Choroid plexus epithelial cell (primary cell): ENCODE measurements at regions not wholly inside any gene's neighbourhood (a gene's known extent, or its start where the extent isn't known, plus 50 kb on each side); places are given as distances from the start of the nearest gene placed in this dataset.

Experiments used
- DNase-seq: peaks from one replicate; pipeline ENCODE4 v3.0.0-alpha.2; 2010; ENCODE audit warnings: low read depth
- H3K4me3 ChIP-seq: 2 replicates; pipeline ENCODE4 v1.5.1; 2011; ENCODE audit warnings: low read depth, mild to moderate bottlenecking, control low read depth, low read length, moderate library complexity
- TF ChIP-seq, protein P1 (sequence below): conservative IDR thresholded peaks from 2 replicates; pipeline ENCODE4 v1.5.1; 2011; ENCODE audit warnings: low read depth, mild to moderate bottlenecking, control low read depth, inconsistent platforms, low read length, moderate library complexity

DNA sequence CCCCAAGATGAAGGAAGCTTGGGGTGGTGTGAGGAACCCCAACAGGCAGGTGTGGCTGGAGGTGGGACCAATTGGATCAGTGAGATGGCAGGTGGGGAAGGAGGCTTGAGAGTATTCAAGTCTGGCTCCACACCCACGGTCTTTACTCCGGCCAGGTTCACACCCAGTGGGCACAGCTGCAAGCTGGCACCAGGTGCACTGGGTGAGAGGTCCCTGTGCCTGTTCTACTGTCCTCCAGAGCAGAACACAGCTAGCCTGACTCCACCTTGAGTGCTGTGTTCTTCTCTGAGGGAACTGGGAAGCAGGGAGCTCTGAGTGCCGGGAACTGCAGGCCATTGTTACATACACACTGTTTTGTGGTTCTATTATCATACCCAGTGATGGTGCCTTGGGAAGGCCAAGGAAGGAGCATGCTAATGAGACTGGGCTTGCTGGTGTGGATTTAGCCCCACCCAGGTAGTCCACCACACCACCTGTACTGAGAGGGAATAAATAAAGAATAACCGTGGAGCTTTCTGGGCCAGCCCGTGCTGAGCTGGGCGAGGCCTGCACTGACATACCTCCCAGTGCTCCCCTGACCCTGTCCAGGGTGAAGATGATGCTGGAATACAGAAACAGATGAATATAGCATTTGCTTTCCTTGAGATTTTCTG is 93.4 kb downstream of the ABHD5 start:
- TF ChIP-seq, protein P1, sequence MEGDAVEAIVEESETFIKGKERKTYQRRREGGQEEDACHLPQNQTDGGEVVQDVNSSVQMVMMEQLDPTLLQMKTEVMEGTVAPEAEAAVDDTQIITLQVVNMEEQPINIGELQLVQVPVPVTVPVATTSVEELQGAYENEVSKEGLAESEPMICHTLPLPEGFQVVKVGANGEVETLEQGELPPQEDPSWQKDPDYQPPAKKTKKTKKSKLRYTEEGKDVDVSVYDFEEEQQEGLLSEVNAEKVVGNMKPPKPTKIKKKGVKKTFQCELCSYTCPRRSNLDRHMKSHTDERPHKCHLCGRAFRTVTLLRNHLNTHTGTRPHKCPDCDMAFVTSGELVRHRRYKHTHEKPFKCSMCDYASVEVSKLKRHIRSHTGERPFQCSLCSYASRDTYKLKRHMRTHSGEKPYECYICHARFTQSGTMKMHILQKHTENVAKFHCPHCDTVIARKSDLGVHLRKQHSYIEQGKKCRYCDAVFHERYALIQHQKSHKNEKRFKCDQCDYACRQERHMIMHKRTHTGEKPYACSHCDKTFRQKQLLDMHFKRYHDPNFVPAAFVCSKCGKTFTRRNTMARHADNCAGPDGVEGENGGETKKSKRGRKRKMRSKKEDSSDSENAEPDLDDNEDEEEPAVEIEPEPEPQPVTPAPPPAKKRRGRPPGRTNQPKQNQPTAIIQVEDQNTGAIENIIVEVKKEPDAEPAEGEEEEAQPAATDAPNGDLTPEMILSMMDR = no peak
- no peak for DNase-seq

DNA sequence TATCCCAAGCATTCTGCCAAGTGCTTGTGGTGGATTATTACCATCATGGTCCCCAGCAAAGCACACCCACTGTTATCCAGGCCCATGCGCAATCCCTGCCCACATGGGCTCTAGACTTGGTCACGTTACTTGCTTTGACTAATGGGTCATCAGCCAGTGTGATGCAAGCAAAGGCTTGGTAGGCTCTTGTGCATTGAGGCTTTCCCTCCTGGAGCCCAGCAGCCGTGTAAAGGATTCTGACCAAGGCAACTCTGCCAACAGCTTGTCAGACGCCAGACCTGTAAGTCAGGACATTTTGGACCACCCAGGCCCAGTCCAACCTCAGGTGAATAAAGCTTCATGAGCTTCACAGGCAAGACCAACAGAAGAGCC is 93.9 kb downstream of the ABHD5 start:
- DNase-seq = no peak
- TF ChIP-seq, protein P1 = no peak
- no peak overlapping the region for H3K4me3 ChIP-seq

More for the DNA sequence above, 93.4 kb downstream of the ABHD5 start:
- no peak overlapping the region for H3K4me3 ChIP-seq

DNA sequence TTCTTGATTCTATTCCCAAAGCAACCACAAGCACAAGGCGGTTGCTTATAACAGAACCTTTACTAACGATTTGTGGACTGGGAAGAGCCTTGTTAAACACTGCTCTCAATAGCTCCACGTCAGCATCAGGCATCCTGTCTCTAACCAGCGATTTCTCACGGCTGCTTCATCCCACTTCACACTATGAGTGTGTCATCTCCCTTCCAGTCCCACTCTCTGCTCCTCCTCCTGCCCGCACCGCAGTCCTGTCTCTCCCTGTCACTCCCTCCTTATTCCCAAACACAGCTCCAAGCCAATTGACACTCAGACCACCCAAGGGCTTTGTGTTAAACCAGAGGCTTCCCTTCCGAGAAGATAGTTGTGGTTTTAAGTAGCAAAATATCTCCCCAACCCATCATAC is 94.8 kb downstream of the ABHD5 start:
- no peak for DNase-seq
- no peak overlapping the region for H3K4me3 ChIP-seq
- TF ChIP-seq, protein P1 = no peak

DNA sequence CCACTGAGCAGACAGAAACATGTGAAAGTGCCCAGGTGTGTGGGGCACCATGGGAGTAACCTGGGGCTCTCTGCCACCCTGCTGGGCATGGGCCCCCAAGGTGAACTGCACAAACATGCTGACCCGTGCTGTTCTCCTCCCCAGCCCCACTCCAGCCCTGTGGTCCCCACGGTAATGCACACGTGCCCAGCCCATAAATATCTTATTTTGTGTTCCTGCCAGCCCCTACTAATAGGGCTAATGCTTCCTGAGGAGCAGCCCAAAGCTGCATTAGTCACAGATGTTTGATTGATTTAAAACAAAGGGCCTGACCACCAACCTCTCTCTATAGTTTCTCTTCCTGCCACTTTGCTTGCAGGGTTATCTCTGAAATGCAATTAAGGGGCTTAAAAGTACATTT is 95.4 kb downstream of the ABHD5 start:
- H3K4me3 ChIP-seq = no peak overlapping the region
- TF ChIP-seq, protein P1 = no peak
- no peak for DNase-seq

DNA sequence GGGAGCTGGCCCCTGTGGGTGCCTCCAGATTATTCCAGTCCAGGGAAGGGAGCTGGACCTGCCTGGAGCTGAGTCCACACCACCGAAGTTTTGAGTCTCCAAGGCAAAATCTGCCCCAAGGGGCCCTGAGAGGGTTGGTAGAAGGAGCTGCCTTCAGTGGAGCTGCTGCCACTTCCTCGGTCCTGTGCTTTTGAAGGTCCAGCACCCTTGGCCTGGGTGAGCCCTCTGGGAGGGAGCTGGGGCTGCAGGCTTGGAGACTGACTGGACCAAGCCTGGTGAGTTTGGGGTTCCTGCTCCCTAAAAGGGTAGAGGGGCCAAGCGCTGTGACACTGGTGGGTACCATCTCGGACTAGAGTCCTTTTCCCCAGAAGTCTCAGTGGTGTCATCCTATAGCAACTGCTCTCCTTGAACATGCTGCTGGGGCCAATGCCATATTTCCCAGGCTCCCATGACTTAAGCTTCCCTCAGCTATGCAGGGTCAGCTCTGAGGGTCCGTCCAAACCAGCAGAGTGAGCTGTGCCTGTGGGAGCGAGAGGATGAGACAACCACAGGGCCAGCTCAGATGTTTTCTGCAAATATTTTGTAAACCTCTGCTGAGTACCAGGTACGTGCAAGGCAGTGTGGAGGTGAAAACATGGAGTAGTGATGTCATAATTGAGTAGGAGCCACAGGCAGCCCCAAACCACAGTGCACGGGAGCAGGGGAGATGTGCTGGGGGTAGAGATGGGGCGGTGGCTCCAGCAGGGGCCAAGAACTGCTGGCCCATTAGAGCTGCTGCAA is 96.0 kb downstream of the ABHD5 start:
- DNase-seq = no peak
- TF ChIP-seq, protein P1 = no peak
- H3K4me3 ChIP-seq = no peak overlapping the region

DNA sequence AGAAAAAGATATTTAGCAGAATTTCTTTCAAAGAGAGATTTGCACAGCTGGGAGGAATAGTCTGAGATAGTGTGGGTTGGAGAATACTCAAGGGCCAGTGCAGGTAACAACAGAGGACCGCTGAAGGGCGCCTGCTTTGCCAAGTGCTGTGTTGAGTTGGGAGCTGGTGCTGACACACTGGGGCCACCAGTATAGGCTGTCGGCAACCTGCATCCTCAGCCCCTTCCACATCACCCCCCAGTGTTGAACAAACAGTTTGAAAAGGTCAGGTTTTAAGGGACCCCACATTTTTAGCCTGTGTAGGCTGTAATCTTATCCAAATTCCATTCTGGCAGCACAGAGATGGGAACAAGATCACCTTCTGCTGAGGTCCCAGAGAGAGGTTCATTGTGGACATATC is 96.6 kb downstream of the ABHD5 start:
- H3K4me3 ChIP-seq = no peak overlapping the region
- TF ChIP-seq, protein P1 = no peak
- no peak for DNase-seq

DNA sequence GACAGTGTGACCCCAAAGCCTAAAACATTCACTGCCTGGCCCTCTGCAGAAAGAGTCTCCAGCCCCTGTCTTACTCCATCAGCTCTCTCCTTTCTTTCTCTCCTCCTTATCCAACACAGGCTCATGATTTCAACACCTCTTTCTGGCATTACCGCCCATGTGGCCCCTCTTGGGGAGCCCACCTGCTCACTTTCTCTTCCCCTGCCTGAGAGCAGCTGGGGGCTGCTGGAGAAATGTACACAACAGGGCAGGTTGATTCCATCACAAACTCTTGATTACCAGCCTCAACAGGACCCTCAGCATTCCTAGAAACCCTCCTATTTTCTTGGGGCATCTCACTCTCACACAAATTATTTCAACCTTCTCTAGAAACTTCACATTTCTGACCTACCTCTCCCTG is 98.3 kb downstream of the ABHD5 start:
- TF ChIP-seq, protein P1 = no peak
- no peak overlapping the region for H3K4me3 ChIP-seq
- no peak for DNase-seq
